WTC11 (cell line): ENCODE measurements at regions not wholly inside any gene's neighbourhood (a gene's known extent, or its start where the extent isn't known, plus 50 kb on each side); places are given as distances from the start of the nearest gene placed in this dataset.

Experiments used
- ATAC-seq: fragments of 200-7000 bp; cut with Tn5 transposase; 2 replicates; pipeline ENCODE4 v1.10.0; 2021; ENCODE audit warnings: mild to moderate bottlenecking, moderate library complexity
- CTCF ChIA-PET: fragments of 300-600 bp; sonication (Branson Sonifier 250); formaldehyde crosslinking; loops from one replicate; lab custom pipeline; 2021; ENCODE audit warnings: antibody characterized with exemption; lab: Charles Lee
- POLR2A ChIA-PET: fragments of 350-600 bp; sonication (Branson Sonifier 250); formaldehyde crosslinking; loops from one replicate; lab custom pipeline; 2021; ENCODE audit warnings: antibody characterized with exemption; lab: Charles Lee
- DNase-seq: peaks from one replicate; pipeline ENCODE4 v3.0.0; 2021; ENCODE audit warnings: low spot score
- H3K27ac Mint-ChIP-seq: 2 replicates; pipeline ENCODE4 v1.8.0; 2021; ENCODE audit warnings: mixed read lengths
- H3K27me3 Mint-ChIP-seq: 2 replicates; pipeline ENCODE4 v1.8.0; 2021; ENCODE audit warnings: low read depth, mild to moderate bottlenecking, moderate library complexity, mixed read lengths
- H3K36me3 Mint-ChIP-seq: 2 replicates; pipeline ENCODE4 v1.8.0; 2021; ENCODE audit warnings: mixed read lengths
- H3K4me1 Mint-ChIP-seq: 2 replicates; pipeline ENCODE4 v1.8.0; 2022; ENCODE audit warnings: mixed read lengths
- H3K4me3 Mint-ChIP-seq: 2 replicates; pipeline ENCODE4 v1.8.0; 2021; ENCODE audit warnings: mild to moderate bottlenecking, moderate library complexity, mixed read lengths
- H3K9me3 Mint-ChIP-seq: 2 replicates; pipeline ENCODE4 v1.8.0; 2021; ENCODE audit warnings: mixed read lengths
- AFF4 ChIP-seq: sonication (generic); formaldehyde crosslinking; IDR thresholded peaks from 2 replicates; pipeline ENCODE4 v1.8.1; 2023; ENCODE audit warnings: mild to moderate bottlenecking, missing genetic modification reagents, borderline replicate concordance
- ATF6 ChIP-seq: sonication (generic); formaldehyde crosslinking; IDR thresholded peaks from 2 replicates; pipeline ENCODE4 v1.8.1; 2023; ENCODE audit warnings: mild to moderate bottlenecking, missing genetic modification reagents
- EMX1 ChIP-seq: fragments of 250-450 bp; sonication (Bioruptor Pico); IDR thresholded peaks from 2 replicates; pipeline ENCODE4 v1.8.0; 2021; ENCODE audit warnings: mild to moderate bottlenecking
- JAZF1 ChIP-seq: fragments of 250-450 bp; sonication (Bioruptor Pico); IDR thresholded peaks from 2 replicates; pipeline ENCODE4 v1.9.0; 2021; ENCODE audit warnings: moderate library complexity, mild to moderate bottlenecking, inconsistent platforms
- MAX ChIP-seq: sonication (generic); formaldehyde crosslinking; IDR thresholded peaks from 2 replicates; pipeline ENCODE4 v1.8.0; 2022; ENCODE audit warnings: mild to moderate bottlenecking, missing genetic modification reagents
- NFATC4 ChIP-seq: fragments of 250-450 bp; sonication (Bioruptor Pico); IDR thresholded peaks from 2 replicates; pipeline ENCODE4 v1.9.0; 2021; ENCODE audit warnings: mild to moderate bottlenecking
- NFE2L1 ChIP-seq: sonication (generic); formaldehyde crosslinking; IDR thresholded peaks from 2 replicates; pipeline ENCODE4 v1.8.1; 2023; ENCODE audit warnings: missing genetic modification reagents
- NR1H2 ChIP-seq: sonication (generic); formaldehyde crosslinking; IDR thresholded peaks from 2 replicates; pipeline ENCODE4 v1.9.0; 2021; ENCODE audit warnings: mild to moderate bottlenecking, moderate library complexity, missing genetic modification reagents
- PREB ChIP-seq: sonication (generic); formaldehyde crosslinking; IDR thresholded peaks from 2 replicates; pipeline ENCODE4 v1.8.1; 2022; ENCODE audit warnings: mild to moderate bottlenecking, missing genetic modification reagents, moderate library complexity, borderline replicate concordance
- SMAD4 ChIP-seq: sonication (generic); formaldehyde crosslinking; IDR thresholded peaks from 2 replicates; pipeline ENCODE4 v1.8.0; 2022; ENCODE audit warnings: mild to moderate bottlenecking, missing genetic modification reagents
- STAT6 ChIP-seq: sonication (generic); formaldehyde crosslinking; conservative IDR thresholded peaks from 2 replicates; pipeline ENCODE4 v1.8.1; 2023; ENCODE audit warnings: mild to moderate bottlenecking, low read depth, missing genetic modification reagents, moderate library complexity
- ZBTB43 ChIP-seq: sonication (generic); formaldehyde crosslinking; IDR thresholded peaks from 2 replicates; pipeline ENCODE4 v1.8.1; 2023; ENCODE audit warnings: mild to moderate bottlenecking, missing genetic modification reagents
- ZNF396 ChIP-seq: fragments of 250-450 bp; sonication (Bioruptor Pico); IDR thresholded peaks from 2 replicates; pipeline ENCODE4 v1.8.0; 2021; ENCODE audit warnings: mild to moderate bottlenecking, moderate library complexity, borderline replicate concordance
- ZNF423 ChIP-seq: fragments of 250-450 bp; sonication (Bioruptor Pico); IDR thresholded peaks from 2 replicates; pipeline ENCODE4 v2.1.2; 2022; ENCODE audit warnings: mild to moderate bottlenecking, moderate library complexity
- ZNF671 ChIP-seq: fragments of 250-450 bp; sonication (Bioruptor Pico); IDR thresholded peaks from 2 replicates; pipeline ENCODE4 v1.8.0; 2021; ENCODE audit warnings: mild to moderate bottlenecking
- ZSCAN18 ChIP-seq: fragments of 250-450 bp; sonication (Bioruptor Pico); IDR thresholded peaks from 2 replicates; pipeline ENCODE4 v2.1.2; 2022; ENCODE audit warnings: mild to moderate bottlenecking, moderate library complexity

GRCh38 chr6:134730013-134730412, 219.9 kb downstream of the ALDH8A1 start (continued):
- TF ChIP-seq ATF6 (CRISPR knock-in tag) (no peak), MAX (CRISPR knock-in tag) (no peak), ZSCAN18 (CRISPR knock-in tag) (no peak), ZNF423 (CRISPR knock-in tag) (no peak), PREB (no peak), ZNF671 (CRISPR knock-in tag) (no peak), JAZF1 (no peak)
- TF ChIP-seq, all 79 proteins: peak for 0

GRCh38 chr6:134729561-134729960, 220.3 kb downstream of the ALDH8A1 start:
- TF ChIP-seq AFF4, result no peak
- TF ChIP-seq, all 79 proteins: peak for 0
- Mint-ChIP-seq H3K9me3 (no peaks in the 10 kb centered on the region), H3K27ac (no peak overlapping the region), H3K4me3 (no peak overlapping the region), H3K36me3 (no peaks in the 10 kb centered on the region), H3K4me1 (peaks cover 16% of the 10 kb centered on the region), H3K27me3 (no peaks in the 10 kb centered on the region)
- ATAC-seq (no peak; the same call in 1 of the 2 replicates), DNase-seq (no peak)
- ChIA-PET POLR2A (no interaction called here), CTCF (interaction anchor here (0.7 to 1.6 kb wide), 3 partner anchors 11 to 105 kb away, joined by 3 to 6 read pairs (median 3); no protein-coding TSS in a partner anchor)

- POLR2A ChIA-PET, result no interaction called here
- DNase-seq (no peak), ATAC-seq (no peak)
- CTCF ChIA-PET, result no interaction called here
- H3K9me3 Mint-ChIP-seq, result no peaks in the 10 kb centered on the region
- H3K4me3 Mint-ChIP-seq, result no peak overlapping the region
- H3K27me3 Mint-ChIP-seq, result no peaks in the 10 kb centered on the region
- no peaks in the 10 kb centered on the region for H3K36me3 Mint-ChIP-seq
- H3K27ac Mint-ChIP-seq, result no peak overlapping the region
- no peak for TF ChIP-seq NR1H2 (CRISPR knock-in tag)
- H3K4me1 Mint-ChIP-seq, result peaks cover 18% of the 10 kb centered on the region
These were observed 222.8 kb downstream of the ALDH8A1 start for GRCh38 chr6:134727081-134727480.

GRCh38 chr6:134725590-134725989, 224.3 kb downstream of the ALDH8A1 start:
- Mint-ChIP-seq H3K9me3 (no peaks in the 10 kb centered on the region), H3K4me1 (peaks cover 18% of the 10 kb centered on the region), H3K27ac (no peak overlapping the region), H3K27me3 (no peaks in the 10 kb centered on the region), H3K36me3 (no peaks in the 10 kb centered on the region), H3K4me3 (no peak overlapping the region)
- no peak for DNase-seq
- ChIA-PET POLR2A (no interaction called here), CTCF (no interaction called here)
- no peak for ATAC-seq
- TF ChIP-seq STAT6 (CRISPR knock-in tag), result no peak
- TF ChIP-seq SMAD4 (CRISPR knock-in tag), result no peak
- no peak for TF ChIP-seq EMX1
- TF ChIP-seq ZBTB43, result no peak
- TF ChIP-seq NFE2L1 (CRISPR knock-in tag), result no peak
- no peak for TF ChIP-seq NFATC4 (CRISPR knock-in tag)
- no peak for TF ChIP-seq ZNF396 (CRISPR knock-in tag)
